ENCODE measurements at regions not wholly inside any gene's neighbourhood (a gene's known extent, or its start where the extent isn't known, plus 50 kb on each side); places are given as distances from the start of the nearest gene placed in this dataset.

DNA sequence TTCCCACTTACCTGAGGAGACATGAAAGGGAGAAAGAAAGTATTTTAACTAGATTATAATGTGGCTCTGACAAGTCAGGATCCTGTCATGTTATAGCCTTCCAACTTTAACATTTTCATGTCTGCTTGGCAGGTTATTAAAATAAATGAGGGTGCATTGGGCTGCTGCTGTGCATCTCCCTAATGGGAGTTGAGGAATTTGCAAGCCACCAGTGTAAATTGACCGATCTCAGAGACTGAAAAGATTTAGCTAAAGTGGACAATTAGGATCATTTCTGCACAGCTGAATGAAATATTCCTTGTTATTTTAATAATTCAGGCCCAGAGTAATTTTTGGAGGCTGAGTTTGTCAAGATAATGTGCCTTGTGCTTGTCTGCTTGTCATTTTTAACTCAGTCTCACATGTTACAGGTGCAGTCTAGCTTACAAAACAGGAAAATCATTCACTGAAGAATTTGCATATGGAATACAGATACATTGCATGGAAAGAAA, 366.3 kb upstream of the ADAMTS16 start:
- DNase-seq (no peak), ATAC-seq (no peak)
- H3K4me1 Mint-ChIP-seq, result no peaks in the 10 kb centered on the region
- no peak overlapping the region for H3K27ac Mint-ChIP-seq
- peaks cover 16% of the 10 kb centered on the region for H3K9me3 Mint-ChIP-seq (ENCODE audit: low read depth)
- H3K27me3 Mint-ChIP-seq, result no peaks in the 10 kb centered on the region
- CTCF ChIA-PET, result no interaction called here
- H3K36me3 Mint-ChIP-seq, result no peaks in the 10 kb centered on the region
- H3K4me3 Mint-ChIP-seq, result no peak overlapping the region

DNA sequence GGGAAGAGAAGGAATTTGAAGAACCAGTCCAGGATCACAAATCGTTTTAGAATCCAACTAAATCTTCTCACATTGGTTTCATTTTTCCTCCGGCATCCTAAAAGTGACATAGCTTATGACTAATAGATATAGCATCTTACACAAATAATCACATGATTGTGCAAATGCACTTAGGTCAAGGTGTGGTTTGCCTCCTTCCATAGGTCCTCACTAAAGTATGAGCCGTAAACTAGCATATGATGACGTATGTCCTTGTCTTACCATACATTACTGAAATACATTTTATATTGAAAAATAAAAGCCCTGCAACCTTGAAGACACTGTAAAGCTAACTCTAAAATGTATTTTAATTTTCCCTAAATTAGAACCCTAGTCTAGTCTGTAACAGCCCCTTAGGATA, 362.7 kb upstream of the ADAMTS16 start:
- no peak overlapping the region for H3K4me3 Mint-ChIP-seq
- H3K27ac Mint-ChIP-seq, result no peak overlapping the region
- no peaks in the 10 kb centered on the region for H3K27me3 Mint-ChIP-seq
- no peaks in the 10 kb centered on the region for H3K36me3 Mint-ChIP-seq
- no peak for DNase-seq
- H3K9me3 Mint-ChIP-seq (ENCODE audit: low read depth), result peaks cover 17% of the 10 kb centered on the region
- ATAC-seq, result no peak
- no peaks in the 10 kb centered on the region for H3K4me1 Mint-ChIP-seq
- CTCF ChIA-PET, result no interaction called here

DNA sequence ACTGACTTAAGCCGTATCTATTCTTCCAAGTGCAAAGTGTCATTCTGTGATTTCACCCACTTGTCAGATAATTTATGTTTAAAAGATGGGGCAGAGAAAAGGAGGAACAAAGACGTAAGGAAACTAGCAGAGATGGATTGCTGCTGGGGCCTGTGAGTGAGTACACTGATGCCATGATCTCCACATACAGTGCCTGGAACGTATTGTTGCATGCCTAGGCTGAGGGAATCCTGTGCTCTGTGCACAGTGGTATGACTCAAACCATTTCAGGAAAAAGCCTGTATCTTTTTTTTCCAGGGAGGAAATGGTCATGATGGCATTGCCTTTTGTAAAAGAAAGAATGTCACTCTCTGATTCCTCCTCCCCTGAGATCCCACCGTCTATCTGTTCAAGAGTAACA, 359.5 kb upstream of the ADAMTS16 start:
- Mint-ChIP-seq H3K9me3 (ENCODE audit: low read depth) (peaks cover 13% of the 10 kb centered on the region), H3K4me1 (no peaks in the 10 kb centered on the region), H3K4me3 (no peak overlapping the region), H3K27ac (no peak overlapping the region), H3K36me3 (no peaks in the 10 kb centered on the region), H3K27me3 (no peaks in the 10 kb centered on the region)
- CTCF ChIA-PET, result no interaction called here
- ATAC-seq, result no peak
- no peak for DNase-seq

DNA sequence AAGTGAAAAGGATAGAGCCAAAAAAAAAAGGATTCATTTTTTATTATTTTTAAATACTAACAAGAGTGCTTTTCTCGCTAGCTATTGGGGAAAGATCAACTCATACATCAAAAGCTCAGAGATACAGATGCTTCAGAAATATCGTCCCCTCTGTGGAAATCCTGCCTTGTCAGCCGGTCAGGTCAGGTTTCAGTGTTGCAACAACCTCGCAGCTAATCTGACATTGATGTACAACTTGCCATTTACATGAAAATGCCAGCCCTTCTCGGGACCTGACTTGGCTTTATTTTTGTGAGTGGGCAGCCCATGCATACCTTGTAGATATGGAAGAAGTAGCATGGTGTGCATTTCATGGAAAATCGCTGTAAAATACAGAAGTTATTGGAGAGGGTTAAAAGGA, 358.8 kb upstream of the ADAMTS16 start:
- no peak for ATAC-seq
- H3K27me3 Mint-ChIP-seq, result no peaks in the 10 kb centered on the region
- no peaks in the 10 kb centered on the region for H3K36me3 Mint-ChIP-seq
- no peak overlapping the region for H3K4me3 Mint-ChIP-seq
- no peak for DNase-seq
- H3K4me1 Mint-ChIP-seq, result no peaks in the 10 kb centered on the region
- CTCF ChIA-PET, result no interaction called here
- H3K9me3 Mint-ChIP-seq (ENCODE audit: low read depth), result peaks cover 16% of the 10 kb centered on the region
- no peak overlapping the region for H3K27ac Mint-ChIP-seq

DNA sequence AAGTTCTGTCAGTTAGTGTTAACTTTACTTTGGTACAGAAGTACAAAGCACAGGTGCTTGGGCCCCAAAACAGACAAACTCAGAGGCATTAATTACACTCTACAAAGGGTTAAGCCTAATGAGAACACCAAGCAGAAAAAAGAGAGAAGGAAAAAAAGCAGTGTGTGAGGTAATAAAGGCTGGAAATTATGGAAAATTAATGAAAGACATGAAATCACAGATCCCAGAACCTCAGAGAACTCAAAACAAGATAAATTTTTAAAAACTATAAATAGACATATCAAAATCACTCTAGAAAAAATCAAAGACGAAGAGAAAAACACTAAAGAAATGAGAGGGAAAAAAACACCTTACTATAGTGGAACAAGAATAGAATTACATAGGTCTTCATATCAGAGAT, 354.2 kb upstream of the ADAMTS16 start:
- CTCF ChIA-PET, result no interaction called here
- DNase-seq, result no peak
- Mint-ChIP-seq H3K27ac (no peak overlapping the region), H3K9me3 (ENCODE audit: low read depth) (peaks cover 10% of the 10 kb centered on the region), H3K4me1 (no peaks in the 10 kb centered on the region), H3K36me3 (no peaks in the 10 kb centered on the region), H3K4me3 (no peak overlapping the region), H3K27me3 (no peaks in the 10 kb centered on the region)
- ATAC-seq, result no peak

DNA sequence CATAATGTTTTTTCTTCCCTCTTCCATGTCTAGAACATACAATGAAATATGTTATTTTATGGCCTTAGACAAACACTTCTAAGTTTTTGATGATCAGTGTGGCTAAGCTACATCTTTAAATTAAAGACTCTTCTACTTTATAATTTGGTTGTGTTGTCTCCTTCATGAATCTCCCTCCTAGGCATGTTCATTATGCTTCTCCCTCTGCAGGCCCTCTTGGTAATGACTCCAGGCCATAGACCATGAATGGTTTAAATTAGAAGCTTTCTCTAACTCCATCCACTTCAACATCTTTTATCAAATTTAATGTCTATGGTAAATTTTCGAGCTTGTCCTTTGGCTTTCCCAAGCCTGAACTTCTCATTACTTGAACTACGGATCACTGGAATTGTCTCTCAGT, 342.7 kb upstream of the ADAMTS16 start:
- Mint-ChIP-seq H3K27ac (no peak overlapping the region), H3K36me3 (no peaks in the 10 kb centered on the region), H3K4me3 (no peak overlapping the region), H3K4me1 (no peaks in the 10 kb centered on the region), H3K27me3 (no peaks in the 10 kb centered on the region), H3K9me3 (ENCODE audit: low read depth) (peaks cover 4% of the 10 kb centered on the region)
- CTCF ChIA-PET, result no interaction called here
- no peak for ATAC-seq
- DNase-seq, result no peak

DNA sequence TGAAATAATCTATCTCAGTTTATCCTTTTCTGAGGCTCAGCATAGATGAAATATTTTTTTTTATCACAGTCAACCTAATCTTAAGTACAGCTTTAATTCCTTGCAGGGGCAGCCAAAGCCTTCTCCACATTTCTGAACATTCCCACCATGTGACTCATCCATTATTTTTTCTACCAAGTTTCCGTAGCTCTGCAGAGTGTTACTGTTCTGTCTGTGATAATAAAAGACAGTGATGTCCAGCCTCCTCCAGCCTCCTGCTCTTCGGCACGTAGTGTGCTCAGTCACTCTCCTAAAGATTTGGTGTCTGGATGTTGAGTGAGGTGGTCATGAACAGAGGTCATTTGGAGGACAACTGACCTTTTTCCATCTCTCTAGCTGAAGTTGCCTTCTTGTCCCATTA, 338.1 kb upstream of the ADAMTS16 start:
- H3K27ac Mint-ChIP-seq, result no peak overlapping the region
- no peak for ATAC-seq
- no peak for DNase-seq
- CTCF ChIA-PET, result no interaction called here
- H3K4me1 Mint-ChIP-seq, result no peaks in the 10 kb centered on the region
- H3K9me3 Mint-ChIP-seq (ENCODE audit: low read depth), result peaks cover 10% of the 10 kb centered on the region
- no peaks in the 10 kb centered on the region for H3K36me3 Mint-ChIP-seq
- no peaks in the 10 kb centered on the region for H3K27me3 Mint-ChIP-seq
- H3K4me3 Mint-ChIP-seq, result no peak overlapping the region

DNA sequence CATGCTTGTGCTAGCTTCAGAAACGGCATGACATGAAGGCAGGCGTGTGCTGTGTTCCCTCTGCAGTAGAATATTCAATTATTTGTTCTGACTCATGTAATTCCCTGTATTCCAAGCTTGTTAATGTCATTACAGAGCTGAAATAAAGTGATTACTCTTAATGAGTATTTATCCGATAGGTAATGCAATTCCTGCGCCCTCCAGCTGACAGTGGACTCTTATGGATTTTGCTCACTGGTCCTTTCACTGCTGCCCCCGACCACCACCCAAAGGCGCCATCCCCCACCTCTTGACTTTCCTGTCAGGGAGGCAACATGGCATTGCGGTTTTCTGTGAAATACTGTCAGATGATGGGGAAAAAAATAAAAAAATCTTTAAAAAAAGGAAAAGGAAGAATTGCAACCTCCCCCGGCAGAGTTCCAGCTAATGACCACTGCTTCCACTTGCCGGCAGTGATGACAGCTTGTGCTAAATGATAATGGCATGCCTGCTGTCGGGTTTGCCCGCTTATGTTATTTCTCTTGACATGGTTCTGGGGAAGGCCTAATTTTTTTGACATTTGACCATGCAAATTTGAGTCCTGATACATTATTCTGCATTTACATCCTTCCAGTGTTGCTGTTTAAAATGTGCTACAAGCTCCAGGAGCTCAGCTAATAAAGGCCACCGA, 335.3 kb upstream of the ADAMTS16 start:
- Mint-ChIP-seq H3K4me1 (no peaks in the 10 kb centered on the region), H3K27ac (no peak overlapping the region), H3K27me3 (no peaks in the 10 kb centered on the region), H3K36me3 (no peaks in the 10 kb centered on the region), H3K4me3 (no peak overlapping the region), H3K9me3 (ENCODE audit: low read depth) (peaks cover 8% of the 10 kb centered on the region)
- CTCF ChIA-PET, result no interaction called here
- ATAC-seq (no peak), DNase-seq (no peak)

DNA sequence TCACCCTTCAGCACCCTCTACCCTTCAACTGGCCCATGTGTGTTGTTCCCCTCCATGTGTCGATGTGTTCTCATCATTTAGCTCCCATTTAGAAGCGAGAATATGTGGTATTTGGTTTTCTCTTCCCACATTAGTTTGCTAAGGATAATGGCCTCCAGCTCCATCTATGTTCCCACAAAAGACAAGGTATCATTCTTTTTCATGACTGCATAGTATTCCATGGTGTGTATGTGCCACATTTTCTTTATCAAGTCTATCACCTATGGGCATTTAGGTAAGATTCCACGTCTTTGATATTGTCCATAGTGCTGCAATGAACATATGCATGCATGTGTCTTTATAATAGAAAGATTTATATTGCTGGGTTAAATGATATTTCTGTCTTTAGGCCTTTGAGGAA, 325.1 kb upstream of the ADAMTS16 start:
- ATAC-seq, result no peak

DNA sequence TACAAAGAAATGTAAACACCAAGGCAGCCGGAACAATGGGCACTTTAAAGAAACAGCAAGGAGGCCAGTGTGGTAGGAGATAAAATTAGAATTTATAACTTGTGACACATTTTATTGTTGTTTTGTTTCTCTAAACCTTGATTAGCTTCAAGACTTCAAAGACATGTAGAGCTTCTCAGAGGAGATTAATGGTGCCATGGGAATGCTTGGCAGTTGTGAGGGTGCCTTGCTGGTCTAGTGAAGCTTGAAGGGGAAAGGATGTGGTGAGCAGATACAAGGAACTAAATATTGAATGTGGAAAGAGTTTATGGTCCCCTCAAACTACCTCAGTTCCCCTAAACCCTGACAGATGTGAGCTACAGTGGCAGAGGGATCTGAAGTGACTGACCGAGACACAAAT, 322.4 kb upstream of the ADAMTS16 start:
- Mint-ChIP-seq H3K27ac (no peak overlapping the region), H3K4me3 (no peak overlapping the region), H3K4me1 (no peaks in the 10 kb centered on the region), H3K27me3 (no peaks in the 10 kb centered on the region), H3K9me3 (ENCODE audit: low read depth) (peaks cover 9% of the 10 kb centered on the region), H3K36me3 (no peaks in the 10 kb centered on the region)
- DNase-seq (no peak), ATAC-seq (no peak)
- CTCF ChIA-PET, result no interaction called here

More for the DNA sequence above, 325.1 kb upstream of the ADAMTS16 start:
- no peak overlapping the region for H3K27ac Mint-ChIP-seq
- no peak overlapping the region for H3K4me3 Mint-ChIP-seq
- CTCF ChIA-PET, result no interaction called here
- H3K27me3 Mint-ChIP-seq, result no peaks in the 10 kb centered on the region
- DNase-seq, result no peak
- H3K9me3 Mint-ChIP-seq (ENCODE audit: low read depth), result peaks cover 14% of the 10 kb centered on the region
- no peaks in the 10 kb centered on the region for H3K36me3 Mint-ChIP-seq
- H3K4me1 Mint-ChIP-seq, result no peaks in the 10 kb centered on the region

DNA sequence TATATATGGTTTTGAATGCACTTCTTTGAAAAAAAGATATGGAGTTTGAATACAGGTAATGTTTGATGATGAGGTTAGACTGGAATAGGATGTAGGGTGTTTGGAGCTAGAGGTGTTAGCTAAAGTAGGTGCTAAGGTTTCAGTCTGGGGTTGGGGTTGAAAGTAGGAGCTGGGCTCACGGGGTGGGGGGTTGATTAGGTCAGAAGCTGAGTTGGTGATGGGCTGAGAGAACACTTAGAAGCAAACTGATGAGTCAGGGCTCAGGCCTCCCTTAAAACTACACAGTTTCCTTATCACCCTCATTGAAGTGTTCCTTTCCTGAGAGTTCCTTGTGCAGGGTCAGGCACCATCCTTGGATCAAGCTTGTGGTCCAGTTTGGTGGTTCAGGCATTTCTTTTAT, 308.8 kb upstream of the ADAMTS16 start:
- H3K4me1 Mint-ChIP-seq, result no peaks in the 10 kb centered on the region
- CTCF ChIA-PET, result no interaction called here
- H3K36me3 Mint-ChIP-seq, result no peaks in the 10 kb centered on the region
- DNase-seq, result no peak
- no peaks in the 10 kb centered on the region for H3K27me3 Mint-ChIP-seq
- no peak for ATAC-seq
- no peak overlapping the region for H3K27ac Mint-ChIP-seq
- no peaks in the 10 kb centered on the region for H3K9me3 Mint-ChIP-seq (ENCODE audit: low read depth)
- H3K4me3 Mint-ChIP-seq, result no peak overlapping the region

DNA sequence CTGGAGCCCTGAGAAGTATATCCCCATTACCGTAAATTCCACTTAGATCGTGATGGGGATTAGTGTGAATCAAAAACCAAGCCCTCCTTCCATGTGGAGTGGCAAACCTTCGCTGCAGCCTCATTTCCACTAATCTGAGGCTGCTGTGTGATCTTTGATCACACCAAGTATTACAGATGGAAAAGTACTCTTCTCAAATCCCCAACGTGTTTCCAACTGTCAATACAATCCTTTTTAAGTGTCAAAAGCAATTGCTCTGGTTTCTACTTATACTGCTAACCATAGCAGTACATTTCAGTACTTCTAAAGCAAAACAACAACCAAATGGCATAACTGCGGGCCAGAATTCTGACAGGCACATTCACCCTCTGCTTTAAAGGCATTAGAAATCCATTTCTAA, 307.7 kb upstream of the ADAMTS16 start:
- CTCF ChIA-PET, result no interaction called here
- H3K9me3 Mint-ChIP-seq (ENCODE audit: low read depth), result no peaks in the 10 kb centered on the region
- no peaks in the 10 kb centered on the region for H3K27me3 Mint-ChIP-seq
- H3K27ac Mint-ChIP-seq, result no peak overlapping the region
- H3K36me3 Mint-ChIP-seq, result no peaks in the 10 kb centered on the region
- H3K4me3 Mint-ChIP-seq, result no peak overlapping the region
- DNase-seq (no peak), ATAC-seq (no peak)
- no peaks in the 10 kb centered on the region for H3K4me1 Mint-ChIP-seq

DNA sequence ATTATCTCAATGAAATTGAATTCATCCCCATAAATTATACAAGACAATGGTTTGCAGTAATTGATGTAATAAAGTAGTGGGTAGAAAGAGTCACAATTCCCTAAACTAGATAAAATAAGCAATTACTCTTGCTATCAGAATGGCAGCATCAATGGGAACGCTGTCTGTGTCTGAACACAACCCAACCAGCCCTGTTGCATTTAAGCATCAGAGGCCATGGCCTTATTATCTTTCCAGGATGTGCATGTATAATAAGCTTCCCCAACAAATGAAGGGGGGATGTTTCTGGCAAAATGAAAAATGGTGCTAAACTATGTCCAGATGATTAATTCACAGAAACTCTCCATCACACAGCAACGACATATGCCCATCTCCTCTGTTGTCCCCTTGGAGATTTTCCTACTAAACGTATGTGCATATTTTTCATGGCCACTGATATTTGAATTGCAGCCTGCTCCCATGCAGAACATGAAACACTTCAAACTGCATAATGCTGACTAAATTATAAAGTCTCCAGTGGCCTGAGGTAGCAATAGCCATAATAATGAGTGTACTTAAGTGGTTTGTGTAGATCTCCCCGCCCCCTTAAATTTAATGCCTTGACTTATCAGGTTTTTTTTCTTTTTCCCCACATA, 306.9 kb upstream of the ADAMTS16 start:
- Mint-ChIP-seq H3K27ac (no peak overlapping the region), H3K36me3 (no peaks in the 10 kb centered on the region), H3K4me3 (no peak overlapping the region), H3K4me1 (no peaks in the 10 kb centered on the region), H3K27me3 (no peaks in the 10 kb centered on the region), H3K9me3 (ENCODE audit: low read depth) (no peaks in the 10 kb centered on the region)
- ATAC-seq (no peak), DNase-seq (no peak)
- CTCF ChIA-PET, result no interaction called here

DNA sequence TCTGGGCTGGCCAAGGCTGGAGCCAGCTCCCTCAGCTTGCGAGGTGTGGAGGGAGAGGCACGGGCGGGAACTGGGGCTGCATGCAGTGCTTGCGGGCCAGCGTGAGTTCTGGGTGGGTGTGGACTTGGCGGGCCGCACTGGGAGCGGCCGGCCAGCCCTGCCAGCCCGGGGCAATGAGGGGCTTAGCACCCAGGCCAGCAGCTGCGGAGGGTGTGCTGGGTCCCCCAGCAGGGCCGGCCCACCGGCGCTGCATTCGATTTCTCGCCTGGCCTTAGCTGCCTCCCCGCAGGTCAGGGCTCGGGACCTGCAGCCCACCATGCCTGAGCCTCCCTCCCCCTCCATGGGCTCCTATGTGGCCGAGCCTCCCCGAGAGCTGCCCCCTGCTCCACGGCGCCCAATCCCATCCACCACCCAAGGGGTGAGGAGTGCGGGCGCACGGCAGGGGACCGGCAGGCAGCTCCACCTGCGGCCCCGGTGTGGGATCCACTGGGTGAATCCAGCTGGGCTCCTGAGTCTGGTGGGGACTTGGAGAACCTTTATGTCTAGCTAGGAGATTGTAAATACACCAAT, 302.6 kb upstream of the ADAMTS16 start:
- Mint-ChIP-seq H3K27me3 (no peaks in the 10 kb centered on the region), H3K4me3 (no peak overlapping the region), H3K9me3 (ENCODE audit: low read depth) (peaks cover 7% of the 10 kb centered on the region), H3K27ac (no peak overlapping the region), H3K4me1 (no peaks in the 10 kb centered on the region), H3K36me3 (no peaks in the 10 kb centered on the region)
- CTCF ChIA-PET, result no interaction called here
- DNase-seq (no peak), ATAC-seq (no peak)

Measured in activated CD8-positive, alpha-beta memory T cell treated with anti-CD3 and anti-CD28 coated beads, Interleukin-2, amount 10 ng/mL, durations not matched to agents 7 days and 5 days (primary cell).